ENCODE measurements at regions not wholly inside any gene's neighbourhood (a gene's known extent, or its start where the extent isn't known, plus 50 kb on each side); places are given as distances from the start of the nearest gene placed in this dataset.
A peak's percentile ranks its signal among the peaks of the same experiment; 100 is the strongest.

DNA sequence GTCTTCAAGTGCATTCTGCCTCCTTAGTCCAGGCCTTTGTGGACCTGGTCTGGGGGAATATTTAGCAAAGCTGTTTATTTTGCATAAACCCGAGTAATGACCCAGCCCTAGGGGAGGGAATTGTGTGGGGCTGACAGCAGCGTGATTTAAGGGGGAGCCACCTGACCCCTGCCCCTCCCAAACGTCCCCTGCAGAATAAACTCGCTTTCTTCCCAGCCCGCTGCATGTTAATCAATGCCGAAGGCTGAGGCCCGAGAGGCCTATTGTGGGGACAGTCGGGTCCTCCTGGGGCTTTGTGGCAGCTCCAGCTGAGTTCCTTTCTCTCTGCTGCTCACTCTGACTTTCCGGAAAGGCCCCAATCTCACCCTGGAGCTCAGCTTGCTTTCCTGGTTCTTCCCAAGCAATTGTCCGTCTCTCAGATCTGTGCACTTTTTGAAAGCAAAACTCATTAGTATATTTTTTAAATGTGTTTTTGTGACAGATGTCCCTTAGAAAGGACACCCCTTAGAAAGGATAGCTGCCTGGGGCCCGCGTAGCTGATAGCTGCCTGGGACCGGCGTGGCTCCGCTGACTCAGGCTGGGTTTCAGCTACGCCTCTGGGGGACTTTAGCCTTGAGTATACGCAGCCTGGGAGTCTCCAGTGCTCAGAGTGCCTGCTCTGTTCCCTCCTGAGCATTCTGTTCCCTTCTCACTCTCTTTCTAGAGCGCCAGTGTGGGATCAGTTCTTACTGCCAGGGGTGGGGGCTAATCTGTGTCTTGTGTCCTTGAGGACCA is 158.3 kb downstream of the GLI2 start:
- H2AFZ ChIP-seq (ENCODE audit: low read length) = no peak overlapping the region
- ATAC-seq = peak; percentile 53
- no peak overlapping the region for H3K27ac ChIP-seq (ENCODE audit: extremely low read length, insufficient read depth, low read length)
- ChIA-PET POLR2A (no interaction called here), CTCF (ENCODE audit: low intra/inter-chr PET ratio, low total read pairs) (no interaction called here)
- H3K9ac ChIP-seq (ENCODE audit: insufficient read depth, low read depth, low read length) = no peak overlapping the region
- peaks cover 7 to 47% of the 10 kb centered on the region in 2 experiments; a peak in 3 of 5 replicates for H3K27me3 ChIP-seq (ENCODE audit: control insufficient read depth in 1 of 2, insufficient read depth in 2 of 2, low read length in 2 of 2)
- no peaks in the 10 kb centered on the region for H3K79me2 ChIP-seq (ENCODE audit: insufficient read depth, low read length)
- H3K4me3 ChIP-seq (replicated peaks in 1 of 3; ENCODE audit: insufficient read depth in 1 of 3, low read depth in 2 of 3, low read length in 3 of 3) = no peak overlapping the region
- H4K20me1 ChIP-seq (ENCODE audit: insufficient read depth, low read length) = no peaks in the 10 kb centered on the region; the same call in 1 of the 2 replicates
- H3K36me3 ChIP-seq (replicated peaks in 1 of 2; ENCODE audit: control insufficient read depth in 1 of 2, insufficient read depth in 2 of 2, low read length in 2 of 2) = no peaks in the 10 kb centered on the region
- in situ Hi-C loops (cut with HindIII; ENCODE audit: extremely low pct_ligation_motif_present, low pct_unique_long_range_greater_than_20kb) (no loop called here), intact Hi-C loops (cut with micrococcal nuclease; ENCODE audit: unreplicated experiment) (no loop called here)
- no TSS peak for BruUV-seq (replicated peaks)
- WGBS (ENCODE audit: low lambda C conversion rate) = 31% methylated on average over 16 of the region's 18 CpGs
- no peaks in the 10 kb centered on the region for H3K9me3 ChIP-seq (ENCODE audit: low read length)
- no peak overlapping the region for H3K4me2 ChIP-seq (ENCODE audit: low read depth, low read length)
- FAIRE-seq = no peak
- H3K4me1 ChIP-seq (ENCODE audit: insufficient read depth, low read length) = no peaks in the 10 kb centered on the region
- no peak for TF ChIP-seq PAWR (CRISPR knock-in tag; IDR thresholded peaks at IDR 0.05; ENCODE audit: borderline replicate concordance)
- no peak for DNase-seq (ENCODE audit: low spot score)

DNA sequence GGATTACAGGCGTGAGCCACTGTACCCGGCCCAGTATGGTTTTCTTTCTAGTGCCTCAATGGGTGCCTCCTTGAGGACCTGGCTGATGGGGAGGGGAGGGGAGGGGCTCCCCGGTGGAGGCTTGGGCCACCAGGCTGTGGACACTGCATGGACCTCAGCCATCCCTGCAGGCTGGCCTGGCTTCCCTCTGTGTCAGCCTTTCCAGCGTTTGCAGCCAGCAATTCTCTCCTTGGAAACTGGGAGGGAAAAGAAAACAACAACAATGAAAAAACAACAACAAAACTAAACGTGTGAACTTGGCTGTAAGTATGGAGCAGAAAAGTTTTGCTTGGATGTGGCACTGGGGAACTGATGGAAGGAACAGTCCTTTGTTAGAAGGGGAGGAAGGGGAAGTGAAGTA is 159.3 kb downstream of the GLI2 start:
- Histone ChIP-seq H3K36me3 (replicated peaks in 1 of 2; ENCODE audit: control insufficient read depth in 1 of 2, insufficient read depth in 2 of 2, low read length in 2 of 2) (no peaks in the 10 kb centered on the region), H3K9me3 (ENCODE audit: low read length) (no peaks in the 10 kb centered on the region), H3K4me3 (replicated peaks in 1 of 3; ENCODE audit: insufficient read depth in 1 of 3, low read depth in 2 of 3, low read length in 3 of 3) (no peak overlapping the region), H2AFZ (ENCODE audit: low read length) (no peak overlapping the region), H3K4me2 (ENCODE audit: low read depth, low read length) (no peak overlapping the region), H3K27me3 (ENCODE audit: control insufficient read depth in 1 of 2, insufficient read depth in 2 of 2, low read length in 2 of 2) (peaks cover 9 to 51% of the 10 kb centered on the region in 2 experiments; a peak in 4 of 5 replicates), H3K79me2 (ENCODE audit: insufficient read depth, low read length) (no peaks in the 10 kb centered on the region), H3K4me1 (ENCODE audit: insufficient read depth, low read length) (no peaks in the 10 kb centered on the region), H4K20me1 (ENCODE audit: insufficient read depth, low read length) (no peaks in the 10 kb centered on the region; the same call in 1 of the 2 replicates), H3K27ac (ENCODE audit: extremely low read length, insufficient read depth, low read length) (no peak overlapping the region), H3K9ac (ENCODE audit: insufficient read depth, low read depth, low read length) (no peak overlapping the region)
- ChIA-PET POLR2A (no interaction called here), CTCF (ENCODE audit: low intra/inter-chr PET ratio, low total read pairs) (no interaction called here)
- FAIRE-seq (no peak), DNase-seq (ENCODE audit: low spot score) (no peak), ATAC-seq (no peak)
- 15% methylated on average over 5 of the region's 5 CpGs for WGBS (ENCODE audit: low lambda C conversion rate)
- in situ Hi-C loops (cut with HindIII; ENCODE audit: extremely low pct_ligation_motif_present, low pct_unique_long_range_greater_than_20kb) = no loop called here
- intact Hi-C loops (cut with micrococcal nuclease; ENCODE audit: unreplicated experiment) = no loop called here
- no TSS peak for BruUV-seq (replicated peaks)
- no peak for TF ChIP-seq RBFOX2 (IDR thresholded peaks at IDR 0.05; ENCODE audit: low read depth, low read length)
- no peak for TF ChIP-seq GATA4 (IDR thresholded peaks at IDR 0.05; ENCODE audit: borderline replicate concordance, low read depth)
- TF ChIP-seq, protein P1, sequence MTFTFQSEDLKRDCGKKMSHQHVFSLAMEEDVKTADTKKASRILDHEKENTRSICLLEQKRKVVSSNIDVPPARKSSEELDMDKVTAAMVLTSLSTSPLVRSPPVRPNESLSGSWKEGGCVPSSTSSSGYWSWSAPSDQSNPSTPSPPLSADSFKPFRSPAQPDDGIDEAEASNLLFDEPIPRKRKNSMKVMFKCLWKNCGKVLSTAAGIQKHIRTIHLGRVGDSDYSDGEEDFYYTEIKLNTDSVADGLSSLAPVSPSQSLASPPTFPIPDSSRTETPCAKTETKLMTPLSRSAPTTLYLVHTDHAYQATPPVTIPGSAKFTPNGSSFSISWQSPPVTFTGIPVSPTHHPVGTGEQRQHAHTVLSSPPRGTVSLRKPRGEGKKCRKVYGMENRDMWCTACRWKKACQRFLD (CRISPR knock-in tag; IDR thresholded peaks at IDR 0.05; ENCODE audit: borderline replicate concordance) = no peak
- TF ChIP-seq, protein P2, sequence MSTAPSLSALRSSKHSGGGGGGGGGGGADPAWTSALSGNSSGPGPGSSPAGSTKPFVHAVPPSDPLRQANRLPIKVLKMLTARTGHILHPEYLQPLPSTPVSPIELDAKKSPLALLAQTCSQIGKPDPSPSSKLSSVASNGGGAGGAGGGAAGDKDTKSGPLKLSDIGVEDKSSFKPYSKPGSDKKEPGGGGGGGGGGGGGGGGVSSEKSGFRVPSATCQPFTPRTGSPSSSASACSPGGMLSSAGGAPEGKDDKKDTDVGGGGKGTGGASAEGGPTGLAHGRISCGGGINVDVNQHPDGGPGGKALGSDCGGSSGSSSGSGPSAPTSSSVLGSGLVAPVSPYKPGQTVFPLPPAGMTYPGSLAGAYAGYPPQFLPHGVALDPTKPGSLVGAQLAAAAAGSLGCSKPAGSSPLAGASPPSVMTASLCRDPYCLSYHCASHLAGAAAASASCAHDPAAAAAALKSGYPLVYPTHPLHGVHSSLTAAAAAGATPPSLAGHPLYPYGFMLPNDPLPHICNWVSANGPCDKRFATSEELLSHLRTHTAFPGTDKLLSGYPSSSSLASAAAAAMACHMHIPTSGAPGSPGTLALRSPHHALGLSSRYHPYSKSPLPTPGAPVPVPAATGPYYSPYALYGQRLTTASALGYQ (CRISPR knock-in tag; IDR thresholded peaks at IDR 0.05) = no peak
- TF ChIP-seq, protein P3, sequence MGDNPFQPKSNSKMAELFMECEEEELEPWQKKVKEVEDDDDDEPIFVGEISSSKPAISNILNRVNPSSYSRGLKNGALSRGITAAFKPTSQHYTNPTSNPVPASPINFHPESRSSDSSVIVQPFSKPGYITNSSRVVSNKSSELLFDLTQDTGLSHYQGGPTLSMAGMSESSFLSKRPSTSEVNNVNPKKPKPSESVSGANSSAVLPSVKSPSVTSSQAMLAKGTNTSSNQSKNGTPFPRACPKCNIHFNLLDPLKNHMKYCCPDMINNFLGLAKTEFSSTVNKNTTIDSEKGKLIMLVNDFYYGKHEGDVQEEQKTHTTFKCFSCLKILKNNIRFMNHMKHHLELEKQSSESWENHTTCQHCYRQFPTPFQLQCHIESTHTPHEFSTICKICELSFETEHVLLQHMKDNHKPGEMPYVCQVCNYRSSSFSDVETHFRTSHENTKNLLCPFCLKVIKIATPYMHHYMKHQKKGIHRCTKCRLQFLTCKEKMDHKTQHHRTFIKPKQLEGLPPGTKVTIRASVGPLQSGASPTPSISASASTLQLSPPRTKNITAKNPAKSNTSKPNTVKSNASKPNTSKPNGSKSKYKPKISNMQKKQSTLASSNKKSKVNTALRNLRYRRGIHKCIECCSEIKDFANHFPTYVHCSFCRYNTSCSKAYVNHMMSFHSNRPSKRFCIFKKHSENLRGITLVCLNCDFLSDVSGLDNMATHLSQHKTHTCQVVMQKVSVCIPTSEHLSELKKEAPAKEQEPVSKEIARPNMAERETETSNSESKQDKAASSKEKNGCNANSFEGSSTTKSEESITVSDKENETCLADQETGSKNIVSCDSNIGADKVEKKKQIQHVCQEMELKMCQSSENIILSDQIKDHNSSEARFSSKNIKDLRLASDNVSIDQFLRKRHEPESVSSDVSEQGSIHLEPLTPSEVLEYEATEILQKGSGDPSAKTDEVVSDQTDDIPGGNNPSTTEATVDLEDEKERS (CRISPR knock-in tag; IDR thresholded peaks at IDR 0.05) = no peak
- TF ChIP-seq YY1 (IDR thresholded peaks at IDR 0.05; ENCODE audit: insufficient read depth, insufficient replicate concordance, low read depth, low read length) = no peak
- TF ChIP-seq, protein P4, sequence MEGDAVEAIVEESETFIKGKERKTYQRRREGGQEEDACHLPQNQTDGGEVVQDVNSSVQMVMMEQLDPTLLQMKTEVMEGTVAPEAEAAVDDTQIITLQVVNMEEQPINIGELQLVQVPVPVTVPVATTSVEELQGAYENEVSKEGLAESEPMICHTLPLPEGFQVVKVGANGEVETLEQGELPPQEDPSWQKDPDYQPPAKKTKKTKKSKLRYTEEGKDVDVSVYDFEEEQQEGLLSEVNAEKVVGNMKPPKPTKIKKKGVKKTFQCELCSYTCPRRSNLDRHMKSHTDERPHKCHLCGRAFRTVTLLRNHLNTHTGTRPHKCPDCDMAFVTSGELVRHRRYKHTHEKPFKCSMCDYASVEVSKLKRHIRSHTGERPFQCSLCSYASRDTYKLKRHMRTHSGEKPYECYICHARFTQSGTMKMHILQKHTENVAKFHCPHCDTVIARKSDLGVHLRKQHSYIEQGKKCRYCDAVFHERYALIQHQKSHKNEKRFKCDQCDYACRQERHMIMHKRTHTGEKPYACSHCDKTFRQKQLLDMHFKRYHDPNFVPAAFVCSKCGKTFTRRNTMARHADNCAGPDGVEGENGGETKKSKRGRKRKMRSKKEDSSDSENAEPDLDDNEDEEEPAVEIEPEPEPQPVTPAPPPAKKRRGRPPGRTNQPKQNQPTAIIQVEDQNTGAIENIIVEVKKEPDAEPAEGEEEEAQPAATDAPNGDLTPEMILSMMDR (CRISPR knock-in tag; IDR thresholded peaks at IDR 0.05) = no peak

Measured in HepG2 (cell line).